Breast epithelium (tissue), 3 donors: ENCODE measurements at regions not wholly inside any gene's neighbourhood (a gene's known extent, or its start where the extent isn't known, plus 50 kb on each side); places are given as distances from the start of the nearest gene placed in this dataset.

ENCODE experiments used
- POLR2A ChIP-seq: fragments of 450-650 bp; IDR thresholded peaks from one replicate; pipeline ENCODE4 v1.6.1; 2016; ENCODE audit warnings: antibody characterized with exemption, mild to moderate bottlenecking, moderate library complexity
- TF ChIP-seq, protein P1 (sequence below), 3 donors: fragments of 450-650 bp; IDR thresholded peaks; one replicate each; pipeline ENCODE4 v1.5.1; 2016 to 2017; ENCODE audit warnings: antibody characterized with exemption in 3 of 3, mild to moderate bottlenecking in 3 of 3, moderate library complexity in 3 of 3

DNA sequence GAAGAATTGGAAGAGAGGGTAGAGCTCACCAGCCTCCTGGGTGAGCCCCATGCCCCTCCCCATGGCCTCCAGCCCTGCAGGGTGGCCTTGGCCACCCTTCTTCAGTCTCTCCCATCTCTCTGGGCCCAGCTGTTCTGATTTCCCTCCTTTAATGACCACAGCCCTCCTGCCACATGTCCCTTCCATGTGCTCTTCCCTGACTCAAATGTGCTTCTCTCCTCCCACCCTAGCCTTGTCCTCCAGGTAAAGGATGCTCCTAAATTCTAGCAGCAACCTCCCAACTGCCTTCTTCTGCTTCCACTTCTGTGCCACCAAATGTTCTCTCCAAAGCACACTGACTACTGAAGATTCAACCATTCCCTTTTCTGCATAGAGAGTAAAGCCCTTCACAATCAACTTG is 83.0 kb downstream of the ADRA2C start:
- TF ChIP-seq, protein P1, sequence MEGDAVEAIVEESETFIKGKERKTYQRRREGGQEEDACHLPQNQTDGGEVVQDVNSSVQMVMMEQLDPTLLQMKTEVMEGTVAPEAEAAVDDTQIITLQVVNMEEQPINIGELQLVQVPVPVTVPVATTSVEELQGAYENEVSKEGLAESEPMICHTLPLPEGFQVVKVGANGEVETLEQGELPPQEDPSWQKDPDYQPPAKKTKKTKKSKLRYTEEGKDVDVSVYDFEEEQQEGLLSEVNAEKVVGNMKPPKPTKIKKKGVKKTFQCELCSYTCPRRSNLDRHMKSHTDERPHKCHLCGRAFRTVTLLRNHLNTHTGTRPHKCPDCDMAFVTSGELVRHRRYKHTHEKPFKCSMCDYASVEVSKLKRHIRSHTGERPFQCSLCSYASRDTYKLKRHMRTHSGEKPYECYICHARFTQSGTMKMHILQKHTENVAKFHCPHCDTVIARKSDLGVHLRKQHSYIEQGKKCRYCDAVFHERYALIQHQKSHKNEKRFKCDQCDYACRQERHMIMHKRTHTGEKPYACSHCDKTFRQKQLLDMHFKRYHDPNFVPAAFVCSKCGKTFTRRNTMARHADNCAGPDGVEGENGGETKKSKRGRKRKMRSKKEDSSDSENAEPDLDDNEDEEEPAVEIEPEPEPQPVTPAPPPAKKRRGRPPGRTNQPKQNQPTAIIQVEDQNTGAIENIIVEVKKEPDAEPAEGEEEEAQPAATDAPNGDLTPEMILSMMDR (IDR thresholded peaks at IDR 0.05) = no peak
- TF ChIP-seq POLR2A = no peak
